ENCODE measurements at regions not wholly inside any gene's neighbourhood (a gene's known extent, or its start where the extent isn't known, plus 50 kb on each side); places are given as distances from the start of the nearest gene placed in this dataset.
"Not testable (repeated sequence)": the region's sequence is repeated elsewhere in the genome, so short reads cannot be mapped to it uniquely, and the experiment has no call there.

GRCh38 chr2:16721529-16721928, 55.9 kb upstream of the CYRIA start:
- TF ChIP-seq CTCF, POLR2A, POLR2AphosphoS5 (IDR thresholded peaks at IDR 0.05): not testable (repeated sequence)

Data from prostate gland (tissue), 2 donors.